Keratinocyte (primary cell): ENCODE measurements at regions not wholly inside any gene's neighbourhood (a gene's known extent, or its start where the extent isn't known, plus 50 kb on each side); places are given as distances from the start of the nearest gene placed in this dataset.

Experiments
- EZH2 ChIP-seq: IDR thresholded peaks from one replicate; pipeline ENCODE4 v1.6.1; 2012; ENCODE audit warnings: inconsistent platforms, mild to moderate bottlenecking, low read length, moderate library complexity
- TF ChIP-seq, protein P1 (sequence below), 3 experiments: IDR thresholded peaks in 1 of 3; conservative IDR thresholded peaks in 1 of 3; optimal IDR thresholded peaks in 1 of 3; 2 replicates in 2 of 3; 3 replicates in 1 of 3; pipeline versions ENCODE3 to v1.5.1; 2011; ENCODE audit warnings: low read length in 3 of 3, mild to moderate bottlenecking in 3 of 3, moderate library complexity in 2 of 3, control low read depth in 1 of 3, inconsistent platforms in 1 of 3; ENCODE audit not compliant: insufficient read depth in 2 of 3; ENCODE audit errors: extremely low read depth in 1 of 3

DNA sequence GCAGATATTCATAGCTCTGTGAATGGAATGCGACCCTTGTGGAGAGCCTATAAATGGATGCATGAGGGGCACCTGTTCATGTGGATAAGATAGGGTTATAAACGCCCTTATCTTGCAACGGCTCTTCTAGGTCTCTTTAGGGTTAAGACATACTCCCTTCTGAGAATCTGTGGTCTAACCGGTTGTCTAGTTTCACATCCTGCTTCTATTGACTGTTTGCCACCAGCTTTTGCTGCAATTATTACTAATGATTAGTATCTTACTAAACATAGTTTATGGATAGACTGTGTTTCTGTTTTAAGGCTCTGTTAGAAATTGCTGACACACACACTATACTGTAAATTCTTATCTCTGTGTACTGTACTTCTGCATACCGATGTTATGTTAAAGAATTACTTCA, 198.9 kb upstream of the CYLC2 start:
- TF ChIP-seq, protein P1, sequence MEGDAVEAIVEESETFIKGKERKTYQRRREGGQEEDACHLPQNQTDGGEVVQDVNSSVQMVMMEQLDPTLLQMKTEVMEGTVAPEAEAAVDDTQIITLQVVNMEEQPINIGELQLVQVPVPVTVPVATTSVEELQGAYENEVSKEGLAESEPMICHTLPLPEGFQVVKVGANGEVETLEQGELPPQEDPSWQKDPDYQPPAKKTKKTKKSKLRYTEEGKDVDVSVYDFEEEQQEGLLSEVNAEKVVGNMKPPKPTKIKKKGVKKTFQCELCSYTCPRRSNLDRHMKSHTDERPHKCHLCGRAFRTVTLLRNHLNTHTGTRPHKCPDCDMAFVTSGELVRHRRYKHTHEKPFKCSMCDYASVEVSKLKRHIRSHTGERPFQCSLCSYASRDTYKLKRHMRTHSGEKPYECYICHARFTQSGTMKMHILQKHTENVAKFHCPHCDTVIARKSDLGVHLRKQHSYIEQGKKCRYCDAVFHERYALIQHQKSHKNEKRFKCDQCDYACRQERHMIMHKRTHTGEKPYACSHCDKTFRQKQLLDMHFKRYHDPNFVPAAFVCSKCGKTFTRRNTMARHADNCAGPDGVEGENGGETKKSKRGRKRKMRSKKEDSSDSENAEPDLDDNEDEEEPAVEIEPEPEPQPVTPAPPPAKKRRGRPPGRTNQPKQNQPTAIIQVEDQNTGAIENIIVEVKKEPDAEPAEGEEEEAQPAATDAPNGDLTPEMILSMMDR (optimal IDR thresholded peaks at IDR 0.05 in 1 of 3, IDR thresholded peaks at IDR 0.05 in 1 of 3, conservative IDR thresholded peaks at IDR 0.05 in 1 of 3; ENCODE audit: extremely low read depth in 1 of 3, insufficient read depth in 2 of 3, low read length in 3 of 3): no peak
- TF ChIP-seq EZH2: no peak
